Activated naive CD4-positive, alpha-beta T cell (primary cell): ENCODE measurements at regions not wholly inside any gene's neighbourhood (a gene's known extent, or its start where the extent isn't known, plus 50 kb on each side); places are given as distances from the start of the nearest gene placed in this dataset.

Experiments
- DNase-seq, 4 experiments: peaks; one replicate each; lab custom pipeline; 2025; lab: John Stamatoyannopoulos, UW

GRCh38 chr3:27865731-27866130 is 143.6 kb upstream of the EOMES start:
- no peak for DNase-seq

GRCh38 chr3:27869152-27869551 is 147.0 kb upstream of the EOMES start:
- no peak for DNase-seq

- no peak for DNase-seq
These were observed 155.2 kb upstream of the EOMES start for GRCh38 chr3:27877061-27878013.

GRCh38 chr3:27878014-27878383 is 155.9 kb upstream of the EOMES start:
- no peak for DNase-seq

GRCh38 chr3:27880969-27881892 is 159.1 kb upstream of the EOMES start:
- peak in 2 of 4 experiments; percentile 23 to 28 for DNase-seq

GRCh38 chr3:27883266-27883665 is 161.1 kb upstream of the EOMES start:
- DNase-seq = no peak

GRCh38 chr3:27885641-27886040 is 163.5 kb upstream of the EOMES start:
- no peak for DNase-seq

GRCh38 chr3:27888562-27888961 is 166.4 kb upstream of the EOMES start:
- DNase-seq = no peak

GRCh38 chr3:27889745-27890144 is 167.6 kb upstream of the EOMES start:
- no peak for DNase-seq

- no peak for DNase-seq
These were observed 178.2 kb upstream of the EOMES start for GRCh38 chr3:27900316-27900715.

GRCh38 chr3:27903446-27903845 is 181.3 kb upstream of the EOMES start:
- DNase-seq = no peak

- no peak for DNase-seq
These were observed 183.5 kb upstream of the EOMES start for GRCh38 chr3:27905625-27906024.

- DNase-seq = no peak
These were observed 185.0 kb upstream of the EOMES start for GRCh38 chr3:27907148-27907547.

- DNase-seq = no peak
These were observed 185.8 kb upstream of the EOMES start for GRCh38 chr3:27907929-27908328.

GRCh38 chr3:27910456-27910855 is 188.3 kb upstream of the EOMES start:
- DNase-seq = no peak

- no peak for DNase-seq
These were observed 192.1 kb upstream of the EOMES start for GRCh38 chr3:27914199-27914598.

GRCh38 chr3:27923349-27924068 is 201.4 kb upstream of the EOMES start:
- no peak for DNase-seq

- no peak for DNase-seq
These were observed 205.8 kb upstream of the EOMES start for GRCh38 chr3:27927882-27928281.

GRCh38 chr3:27930052-27930602 is 208.0 kb upstream of the EOMES start:
- DNase-seq = no peak

GRCh38 chr3:27935492-27935891 is 213.4 kb upstream of the EOMES start:
- no peak for DNase-seq

GRCh38 chr3:27939521-27939920 is 217.4 kb upstream of the EOMES start:
- DNase-seq = no peak

GRCh38 chr3:27939940-27940339 is 217.8 kb upstream of the EOMES start:
- no peak for DNase-seq
